Heart left ventricle (tissue), 13 donors: ENCODE measurements at regions not wholly inside any gene's neighbourhood (a gene's known extent, or its start where the extent isn't known, plus 50 kb on each side); places are given as distances from the start of the nearest gene placed in this dataset.
"Not testable (repeated sequence)": the region's sequence is repeated elsewhere in the genome, so short reads cannot be mapped to it uniquely, and the experiment has no call there.

Experiments
- POLR2A ChIP-seq, 2 donors: fragments of 450-650 bp; IDR thresholded peaks; one replicate each; pipeline ENCODE4 v1.6.1; 2017; ENCODE audit warnings: antibody characterized with exemption in 2 of 2, mild to moderate bottlenecking in 2 of 2, moderate library complexity in 2 of 2
- TF ChIP-seq, protein P1 (sequence below), 12 donors: fragments of 200-600 bp; sonication (generic) in 4 of 12; IDR thresholded peaks; one replicate each; pipeline versions ENCODE4 v1.5.0 to v1.8.0; 2018 to 2022; ENCODE audit warnings: antibody characterized with exemption in 12 of 12, mild to moderate bottlenecking in 5 of 12
- donor health status: ischemic (EF 13 %, LVEDD 7.1; RV severe dilation, severe dysfunction).
- donor health status: DM: no; HTN: yes; CAD: no.
- donor health status: DM: no; HTN: no; CAD: no.
- donor health status: ischemic (EF 25% LVEDD 6.9; RV normal size, moderate dysfunction).
- donor health status: ischemic (EF 25% LVEDD 5.7; RV mildly dilated, moderate dysfunction).
- donor health status: ischemic (EF 35%, LVEDD 5.7; RV mildly dilated, moderate dysfunction).
- donor health status: nonischemic (EF 11% LVEDD 7.7; RV severe dilation, severe dysfunction).
- donor health status: DM: yes; HTN: yes; CAD: no.
- donor health status: PGD.
- donor health status: ischemic (EF 29% LVEDD 5.4; RV normal size, mild dysfunction).
- donor health status: nonischemic (EF 23%, LVEDD 6.1; RV moderate dilation, normal function).

DNA sequence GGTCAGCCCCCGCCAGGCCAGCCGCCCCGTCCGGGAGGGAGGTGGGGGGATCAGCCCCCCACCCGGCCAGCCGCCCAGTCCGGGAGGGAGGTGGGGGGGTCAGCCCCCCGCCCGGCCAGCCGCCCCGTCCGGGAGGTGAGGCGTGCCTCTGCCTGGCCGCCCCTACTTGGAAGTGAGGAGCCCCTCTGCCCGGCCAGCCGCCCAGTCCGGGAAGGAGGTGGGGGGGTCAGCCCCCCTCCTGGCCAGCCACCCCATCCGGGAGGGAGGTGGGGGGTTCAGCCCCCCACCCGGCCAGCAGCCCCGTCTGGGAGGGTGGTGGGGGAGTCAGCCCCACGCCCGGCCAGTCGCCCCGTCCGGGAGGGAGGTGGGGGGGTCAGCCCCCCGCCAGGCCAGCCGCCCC, 517.0 kb downstream of the EBF1 start:
- TF ChIP-seq, protein P1, sequence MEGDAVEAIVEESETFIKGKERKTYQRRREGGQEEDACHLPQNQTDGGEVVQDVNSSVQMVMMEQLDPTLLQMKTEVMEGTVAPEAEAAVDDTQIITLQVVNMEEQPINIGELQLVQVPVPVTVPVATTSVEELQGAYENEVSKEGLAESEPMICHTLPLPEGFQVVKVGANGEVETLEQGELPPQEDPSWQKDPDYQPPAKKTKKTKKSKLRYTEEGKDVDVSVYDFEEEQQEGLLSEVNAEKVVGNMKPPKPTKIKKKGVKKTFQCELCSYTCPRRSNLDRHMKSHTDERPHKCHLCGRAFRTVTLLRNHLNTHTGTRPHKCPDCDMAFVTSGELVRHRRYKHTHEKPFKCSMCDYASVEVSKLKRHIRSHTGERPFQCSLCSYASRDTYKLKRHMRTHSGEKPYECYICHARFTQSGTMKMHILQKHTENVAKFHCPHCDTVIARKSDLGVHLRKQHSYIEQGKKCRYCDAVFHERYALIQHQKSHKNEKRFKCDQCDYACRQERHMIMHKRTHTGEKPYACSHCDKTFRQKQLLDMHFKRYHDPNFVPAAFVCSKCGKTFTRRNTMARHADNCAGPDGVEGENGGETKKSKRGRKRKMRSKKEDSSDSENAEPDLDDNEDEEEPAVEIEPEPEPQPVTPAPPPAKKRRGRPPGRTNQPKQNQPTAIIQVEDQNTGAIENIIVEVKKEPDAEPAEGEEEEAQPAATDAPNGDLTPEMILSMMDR (IDR thresholded peaks at IDR 0.05) = not testable (repeated sequence)
- TF ChIP-seq POLR2A (IDR thresholded peaks at IDR 0.05) = not testable (repeated sequence)
